ENCODE measurements at regions not wholly inside any gene's neighbourhood (a gene's known extent, or its start where the extent isn't known, plus 50 kb on each side); places are given as distances from the start of the nearest gene placed in this dataset.

DNA sequence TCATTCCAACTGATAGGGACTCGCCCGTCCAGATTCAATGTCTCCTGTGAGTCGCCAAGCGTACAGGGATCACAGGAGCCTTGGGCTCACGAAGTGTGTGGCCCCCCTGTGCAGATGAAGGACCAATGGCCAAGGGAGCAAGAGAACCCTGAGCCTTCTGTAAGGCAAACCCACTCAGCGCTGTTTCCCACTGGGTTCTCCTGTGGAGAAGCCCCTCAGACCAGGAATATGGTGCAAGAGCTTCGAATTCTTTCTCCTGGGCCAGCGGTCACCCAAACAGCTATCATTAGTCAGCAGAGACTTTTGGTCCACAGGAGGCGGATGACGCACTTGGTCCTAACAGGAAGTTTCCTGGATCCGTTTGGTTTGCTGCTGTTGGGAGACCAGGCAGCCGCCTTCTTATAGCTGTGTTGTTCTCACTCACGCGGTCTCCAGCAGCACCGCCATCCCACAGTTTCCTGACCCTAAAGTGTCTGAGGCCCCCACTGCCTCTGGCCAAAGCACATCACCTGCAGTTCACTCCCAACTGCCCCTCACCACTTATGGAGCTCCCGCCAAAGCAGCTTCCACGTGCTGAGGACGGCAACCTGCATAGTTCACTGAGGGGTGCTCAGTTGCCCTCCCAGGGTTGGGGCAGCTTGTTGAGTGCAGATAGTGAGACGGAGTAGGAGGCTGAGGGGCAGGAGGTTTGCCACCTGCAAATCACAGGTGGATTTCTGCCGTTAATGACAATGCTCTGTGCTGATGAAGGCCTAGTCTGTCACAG, 268.6 kb downstream of the ERMARD start:
- TF ChIP-seq POLR2A (IDR thresholded peaks at IDR 0.05; ENCODE audit: low read depth, low read length) (no peak), POLR2AphosphoS5 (IDR thresholded peaks at IDR 0.05; ENCODE audit: insufficient read depth, low read depth, low read length) (no peak), EZH2 (IDR thresholded peaks at IDR 0.05; ENCODE audit: borderline replicate concordance, low read depth, low read length, severe bottlenecking) (no peak)
- TF ChIP-seq, protein P1, sequence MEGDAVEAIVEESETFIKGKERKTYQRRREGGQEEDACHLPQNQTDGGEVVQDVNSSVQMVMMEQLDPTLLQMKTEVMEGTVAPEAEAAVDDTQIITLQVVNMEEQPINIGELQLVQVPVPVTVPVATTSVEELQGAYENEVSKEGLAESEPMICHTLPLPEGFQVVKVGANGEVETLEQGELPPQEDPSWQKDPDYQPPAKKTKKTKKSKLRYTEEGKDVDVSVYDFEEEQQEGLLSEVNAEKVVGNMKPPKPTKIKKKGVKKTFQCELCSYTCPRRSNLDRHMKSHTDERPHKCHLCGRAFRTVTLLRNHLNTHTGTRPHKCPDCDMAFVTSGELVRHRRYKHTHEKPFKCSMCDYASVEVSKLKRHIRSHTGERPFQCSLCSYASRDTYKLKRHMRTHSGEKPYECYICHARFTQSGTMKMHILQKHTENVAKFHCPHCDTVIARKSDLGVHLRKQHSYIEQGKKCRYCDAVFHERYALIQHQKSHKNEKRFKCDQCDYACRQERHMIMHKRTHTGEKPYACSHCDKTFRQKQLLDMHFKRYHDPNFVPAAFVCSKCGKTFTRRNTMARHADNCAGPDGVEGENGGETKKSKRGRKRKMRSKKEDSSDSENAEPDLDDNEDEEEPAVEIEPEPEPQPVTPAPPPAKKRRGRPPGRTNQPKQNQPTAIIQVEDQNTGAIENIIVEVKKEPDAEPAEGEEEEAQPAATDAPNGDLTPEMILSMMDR (IDR thresholded peaks at IDR 0.05; ENCODE audit: extremely low read depth in 1 of 2, insufficient read depth in 1 of 2, low read depth in 1 of 2, low read length in 2 of 2) = no peak
- TF ChIP-seq, protein P2, sequence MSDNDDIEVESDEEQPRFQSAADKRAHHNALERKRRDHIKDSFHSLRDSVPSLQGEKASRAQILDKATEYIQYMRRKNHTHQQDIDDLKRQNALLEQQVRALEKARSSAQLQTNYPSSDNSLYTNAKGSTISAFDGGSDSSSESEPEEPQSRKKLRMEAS (IDR thresholded peaks at IDR 0.05; ENCODE audit: insufficient read depth, insufficient read length) = no peak
